Vagina (tissue), 2 donors: ENCODE measurements at regions not wholly inside any gene's neighbourhood (a gene's known extent, or its start where the extent isn't known, plus 50 kb on each side); places are given as distances from the start of the nearest gene placed in this dataset.
"Not testable (repeated sequence)": the region's sequence is repeated elsewhere in the genome, so short reads cannot be mapped to it uniquely, and the experiment has no call there.

Experiments used
- DNase-seq, 2 donors: peaks; one replicate each; pipeline ENCODE4 v3.0.0-alpha.2; 2017; ENCODE audit errors: extremely low spot score in 2 of 2
- H3K27ac ChIP-seq: fragments of 200-600 bp; sonication (generic); one replicate; pipeline ENCODE4 v1.5.1; 2019
- H3K27me3 ChIP-seq: fragments of 200-600 bp; sonication (generic); one replicate; pipeline ENCODE4 v1.5.1; 2019
- H3K36me3 ChIP-seq, 2 donors: fragments of 200-600 bp; sonication (generic); one replicate each; pipeline ENCODE4 v1.5.1; 2017 to 2019
- H3K4me1 ChIP-seq: fragments of 200-600 bp; sonication (generic); one replicate; pipeline ENCODE4 v1.5.1; 2019
- H3K4me3 ChIP-seq, 2 donors: fragments of 200-600 bp; sonication (generic); 1 replicate in 1 of 2; 2 replicates in 1 of 2; pipeline ENCODE4 v1.5.1; 2016 to 2019
- H3K9me3 ChIP-seq: fragments of 200-600 bp; sonication (generic); one replicate; pipeline ENCODE4 v1.5.1; 2019
- CTCF ChIP-seq, 3 experiments: fragments of 450-650 bp in 2 of 3; fragments of 200-600 bp in 1 of 3; sonication (generic) in 1 of 3; IDR thresholded peaks; one replicate each; pipeline ENCODE4 v1.5.1; 2017 to 2019; ENCODE audit warnings: antibody characterized with exemption in 3 of 3, mild to moderate bottlenecking in 2 of 3, moderate library complexity in 2 of 3
- POLR2A ChIP-seq, 2 donors: fragments of 450-650 bp; IDR thresholded peaks; one replicate each; pipeline ENCODE4 v1.6.1; 2017; ENCODE audit warnings: antibody characterized with exemption in 2 of 2, mild to moderate bottlenecking in 2 of 2, moderate library complexity in 2 of 2
- POLR2AphosphoS5 ChIP-seq, 2 donors: sonication (generic); formaldehyde crosslinking; IDR thresholded peaks; one replicate each; pipeline ENCODE4 v1.9.0; 2017; ENCODE audit warnings: antibody characterized with exemption in 2 of 2, mild to moderate bottlenecking in 2 of 2, low read depth in 1 of 2; ENCODE audit not compliant: insufficient read depth in 1 of 2
- intact Hi-C: fragments of 100-400 bp; cut with DNase I; formaldehyde crosslinking; loops from one replicate; pipeline ENCODE4 v1.15.1; 2023

GRCh38 chr4:45423896-45424295 is 697.5 kb upstream of the GNPDA2 start:
- H3K9me3 ChIP-seq: no peaks in the 10 kb centered on the region
- H3K4me3 ChIP-seq: no peak overlapping the region
- TF ChIP-seq CTCF (IDR thresholded peaks at IDR 0.05): no peak
- TF ChIP-seq POLR2AphosphoS5 (IDR thresholded peaks at IDR 0.05; ENCODE audit: insufficient read depth in 1 of 2, low read depth in 1 of 2): no peak
- TF ChIP-seq POLR2A (IDR thresholded peaks at IDR 0.05): no peak
- H3K27me3 ChIP-seq: no peaks in the 10 kb centered on the region
- no peak for DNase-seq
- no peak overlapping the region for H3K27ac ChIP-seq
- intact Hi-C loops: no loop called here
- H3K4me1 ChIP-seq: no peaks in the 10 kb centered on the region
- no peaks in the 10 kb centered on the region for H3K36me3 ChIP-seq

- H3K9me3 ChIP-seq, DNase-seq, intact Hi-C loops, H3K4me1 ChIP-seq, H3K27me3 ChIP-seq, H3K36me3 ChIP-seq, H3K27ac ChIP-seq, H3K4me3 ChIP-seq: not testable (repeated sequence)
Observed at GRCh38 chr4:45420091-45420674, 693.8 kb upstream of the GNPDA2 start.

- DNase-seq: no peak
- no peak for TF ChIP-seq POLR2AphosphoS5 (IDR thresholded peaks at IDR 0.05; ENCODE audit: insufficient read depth in 1 of 2, low read depth in 1 of 2)
- no peak for TF ChIP-seq CTCF (IDR thresholded peaks at IDR 0.05)
- no peak for TF ChIP-seq POLR2A (IDR thresholded peaks at IDR 0.05)
- Histone ChIP-seq H3K27me3 (no peaks in the 10 kb centered on the region), H3K4me3 (no peak overlapping the region), H3K4me1 (no peaks in the 10 kb centered on the region), H3K27ac (no peak overlapping the region), H3K36me3 (no peaks in the 10 kb centered on the region), H3K9me3 (no peaks in the 10 kb centered on the region)
- intact Hi-C loops: no loop called here
Observed at GRCh38 chr4:45410701-45411210, 684.4 kb upstream of the GNPDA2 start.

- Histone ChIP-seq H3K36me3 (no peaks in the 10 kb centered on the region), H3K9me3 (no peaks in the 10 kb centered on the region), H3K4me3 (no peak overlapping the region), H3K27ac (no peak overlapping the region), H3K4me1 (no peaks in the 10 kb centered on the region), H3K27me3 (no peaks in the 10 kb centered on the region)
- no peak for DNase-seq
- intact Hi-C loops: no loop called here
- TF ChIP-seq POLR2A (IDR thresholded peaks at IDR 0.05) (no peak), CTCF (IDR thresholded peaks at IDR 0.05) (no peak), POLR2AphosphoS5 (IDR thresholded peaks at IDR 0.05; ENCODE audit: insufficient read depth in 1 of 2, low read depth in 1 of 2) (no peak)
Observed at GRCh38 chr4:45409536-45409935, 683.2 kb upstream of the GNPDA2 start.

- H3K9me3 ChIP-seq: no peaks in the 10 kb centered on the region
- intact Hi-C loops: no loop called here
- no peak overlapping the region for H3K27ac ChIP-seq
- H3K36me3 ChIP-seq: no peaks in the 10 kb centered on the region
- no peaks in the 10 kb centered on the region for H3K27me3 ChIP-seq
- no peak for DNase-seq
- H3K4me3 ChIP-seq: no peak overlapping the region
- no peak for TF ChIP-seq CTCF (IDR thresholded peaks at IDR 0.05)
- TF ChIP-seq POLR2AphosphoS5 (IDR thresholded peaks at IDR 0.05; ENCODE audit: insufficient read depth in 1 of 2, low read depth in 1 of 2): no peak
- no peak for TF ChIP-seq POLR2A (IDR thresholded peaks at IDR 0.05)
- H3K4me1 ChIP-seq: no peaks in the 10 kb centered on the region
Observed at GRCh38 chr4:45408996-45409395, 682.6 kb upstream of the GNPDA2 start.
